K562 (cell line): ENCODE measurements at regions not wholly inside any gene's neighbourhood (a gene's known extent, or its start where the extent isn't known, plus 50 kb on each side); places are given as distances from the start of the nearest gene placed in this dataset.

Experiments
- BCOR ChIP-seq: fragments of 450-650 bp; IDR thresholded peaks from 2 replicates; pipeline ENCODE4 v1.6.1; 2016
- BDP1 ChIP-seq: IDR thresholded peaks from 3 replicates; pipeline ENCODE4 v1.6.1; 2011; ENCODE audit not compliant: insufficient read length, insufficient read depth
- CREB1 ChIP-seq, 2 experiments: sonication (generic) in 1 of 2; formaldehyde crosslinking in 1 of 2; IDR thresholded peaks; 2 replicates each; pipeline versions ENCODE4 v1.6.1 to v1.8.0; 2012 to 2022; ENCODE audit warnings: inconsistent platforms in 1 of 2, mild to moderate bottlenecking in 1 of 2, missing genetic modification reagents in 1 of 2, moderate library complexity in 1 of 2
- GABPA ChIP-seq: fragments of 200-800 bp; sonication (Bioruptor generic); conservative IDR thresholded peaks from 2 replicates; pipeline ENCODE4 v1.6.1; 2016; ENCODE audit warnings: low read depth, missing genetic modification characterization, missing compliant biosample characterization
- HLTF ChIP-seq: fragments of 450-650 bp; IDR thresholded peaks from 2 replicates; pipeline ENCODE4 v1.6.1; 2016
- MYNN ChIP-seq, 2 experiments: sonication (generic); formaldehyde crosslinking in 1 of 2; IDR thresholded peaks; 2 replicates each; pipeline versions ENCODE4 v1.5.0 to v1.6.1; 2016 to 2020; ENCODE audit warnings: antibody characterized with exemption in 1 of 2, missing genetic modification reagents in 1 of 2
- NELFE ChIP-seq: IDR thresholded peaks from 2 replicates; pipeline ENCODE4 v1.6.1; 2011; ENCODE audit warnings: mild to moderate bottlenecking; ENCODE audit not compliant: insufficient read depth, insufficient read length
- NR2C1 ChIP-seq, 2 experiments: fragments of 450-650 bp; IDR thresholded peaks; 2 replicates each; pipeline ENCODE4 v1.6.1; 2017; ENCODE audit warnings: mild to moderate bottlenecking in 2 of 2, antibody characterized with exemption in 1 of 2, inconsistent platforms in 1 of 2, missing compliant biosample characterization in 1 of 2, missing genetic modification characterization in 1 of 2
- NUFIP1 ChIP-seq: fragments of 450-650 bp; IDR thresholded peaks from 2 replicates; pipeline ENCODE4 v1.6.1; 2018; ENCODE audit not compliant: partially characterized antibody
- PATZ1 ChIP-seq: fragments of 250-450 bp; sonication (Bioruptor Pico); IDR thresholded peaks from 2 replicates; pipeline ENCODE4 v1.5.0; 2020; ENCODE audit warnings: mild to moderate bottlenecking, borderline replicate concordance
- RHOXF2B ChIP-seq: fragments of 250-450 bp; sonication (Bioruptor Pico); conservative IDR thresholded peaks from 2 replicates; pipeline ENCODE4 v1.5.1; 2021
- SIN3B ChIP-seq: fragments of 450-650 bp; IDR thresholded peaks from 2 replicates; pipeline ENCODE4 v1.6.1; 2017; ENCODE audit warnings: low read depth, mild to moderate bottlenecking, moderate library complexity
- SREBF1 ChIP-seq: fragments of 150-350 bp; IDR thresholded peaks from 2 replicates; pipeline ENCODE4 v1.6.1; 2014; ENCODE audit warnings: antibody characterized with exemption, low read depth, low read length, borderline replicate concordance
- TCF3 ChIP-seq: sonication (generic); formaldehyde crosslinking; IDR thresholded peaks from 2 replicates; pipeline ENCODE4 v1.4.0; 2020; ENCODE audit warnings: mild to moderate bottlenecking, missing genetic modification reagents
- TCFL5 ChIP-seq: fragments of 250-450 bp; sonication (Bioruptor Pico); conservative IDR thresholded peaks from 2 replicates; pipeline ENCODE4 v1.6.1; 2021; ENCODE audit warnings: mild to moderate bottlenecking, moderate library complexity, matching md5 sums
- USF1 ChIP-seq: sonication (generic); formaldehyde crosslinking; IDR thresholded peaks from 2 replicates; pipeline ENCODE4 v1.9.0; 2022; ENCODE audit warnings: mild to moderate bottlenecking, missing genetic modification reagents
- ZBTB11 ChIP-seq, 3 experiments: fragments of 200-800 bp in 1 of 3; fragments of 250-450 bp in 1 of 3; fragments of 450-650 bp in 1 of 3; sonication (Bioruptor Pico) in 1 of 3; sonication (Bioruptor generic) in 1 of 3; formaldehyde crosslinking in 1 of 3; IDR thresholded peaks; 2 replicates each; pipeline versions ENCODE4 v1.6.1 to v1.8.0; 2016 to 2022; ENCODE audit warnings: mild to moderate bottlenecking in 2 of 3, missing genetic modification characterization in 2 of 3, missing compliant biosample characterization in 1 of 3, moderate library complexity in 1 of 3
- ZBTB2 ChIP-seq: fragments of 450-650 bp; IDR thresholded peaks from 2 replicates; pipeline ENCODE4 v1.6.1; 2016; ENCODE audit warnings: antibody characterized with exemption
- ZNF23 ChIP-seq: fragments of 250-450 bp; sonication (Bioruptor Pico); IDR thresholded peaks from 2 replicates; pipeline ENCODE4 v1.4.0; 2020; ENCODE audit warnings: mild to moderate bottlenecking
- TF ChIP-seq, protein P1 (sequence below): sonication (generic); formaldehyde crosslinking; IDR thresholded peaks from 2 replicates; pipeline ENCODE4 v1.8.0; 2022; ENCODE audit warnings: missing genetic modification reagents, mild to moderate bottlenecking, borderline replicate concordance

DNA sequence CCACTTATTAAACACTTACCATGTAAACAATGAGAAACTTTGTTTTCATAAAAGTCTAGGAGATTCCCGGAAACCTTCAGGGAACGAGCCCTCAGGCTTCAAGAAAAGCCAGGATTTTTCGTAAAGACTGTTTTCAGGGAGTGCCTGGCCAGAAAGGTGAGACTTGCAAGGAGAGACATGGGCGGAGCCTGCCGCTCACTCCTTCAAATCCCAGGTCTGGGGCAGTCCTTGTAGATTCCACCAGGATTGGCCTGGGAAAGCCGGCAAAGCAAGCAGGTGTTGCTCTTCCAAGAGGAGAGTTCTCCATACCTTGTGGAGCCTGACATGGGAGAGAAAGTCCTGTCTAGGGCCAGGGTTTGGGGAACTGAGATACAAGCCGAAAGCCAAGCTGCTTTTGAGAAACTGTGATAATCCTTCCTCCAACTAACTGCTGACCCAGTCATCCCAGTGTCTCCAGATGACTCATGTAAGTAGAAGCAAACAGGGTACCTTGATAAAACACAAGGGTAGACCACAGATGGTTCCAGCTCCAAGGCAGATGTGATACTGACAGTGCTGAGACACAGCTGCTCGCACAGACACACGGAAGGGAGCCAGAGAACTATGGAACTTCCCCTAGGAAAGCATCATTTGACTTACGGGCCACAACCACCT, 69.4 kb upstream of the NAA20 start (continued):
- no peak for TF ChIP-seq PATZ1 (CRISPR knock-in tag)
- TF ChIP-seq SIN3B, result no peak
- TF ChIP-seq CREB1 (IDR thresholded peaks at IDR 0.05), result no peak
- TF ChIP-seq CREB1 (CRISPR knock-in tag; IDR thresholded peaks at IDR 0.05), result no peak
- no peak for TF ChIP-seq TCFL5 (CRISPR knock-in tag)
- TF ChIP-seq NUFIP1, result no peak
- TF ChIP-seq, protein P1, sequence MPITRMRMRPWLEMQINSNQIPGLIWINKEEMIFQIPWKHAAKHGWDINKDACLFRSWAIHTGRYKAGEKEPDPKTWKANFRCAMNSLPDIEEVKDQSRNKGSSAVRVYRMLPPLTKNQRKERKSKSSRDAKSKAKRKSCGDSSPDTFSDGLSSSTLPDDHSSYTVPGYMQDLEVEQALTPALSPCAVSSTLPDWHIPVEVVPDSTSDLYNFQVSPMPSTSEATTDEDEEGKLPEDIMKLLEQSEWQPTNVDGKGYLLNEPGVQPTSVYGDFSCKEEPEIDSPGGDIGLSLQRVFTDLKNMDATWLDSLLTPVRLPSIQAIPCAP (CRISPR knock-in tag), result no peak
- TF ChIP-seq HLTF, result no peak
- TF ChIP-seq NR2C1 (IDR thresholded peaks at IDR 0.05), result no peak
- TF ChIP-seq NR2C1 (tag; IDR thresholded peaks at IDR 0.05), result no peak
- no peak for TF ChIP-seq NELFE
- TF ChIP-seq ZBTB2, result no peak
- no peak for TF ChIP-seq USF1 (CRISPR knock-in tag)
- TF ChIP-seq BCOR, result no peak
- TF ChIP-seq RHOXF2B (CRISPR knock-in tag), result no peak
- TF ChIP-seq SREBF1, result no peak
- 0 out of 6 replicates have a peak, but pooled peaks of 1 of the 3 experiments have one; percentile 39 for TF ChIP-seq ZBTB11 (CRISPR knock-in tag; IDR thresholded peaks at IDR 0.05)
- no peak for TF ChIP-seq BDP1
- no peak for TF ChIP-seq ZNF23
- peak; percentile 88 for TF ChIP-seq TCF3 (CRISPR knock-in tag)
- TF ChIP-seq GABPA (tag), result no peak
- TF ChIP-seq MYNN (IDR thresholded peaks at IDR 0.05), result no peak
- no peak for TF ChIP-seq MYNN (CRISPR knock-in tag; IDR thresholded peaks at IDR 0.05)
